Osteoblast (primary cell): ENCODE measurements at regions not wholly inside any gene's neighbourhood (a gene's known extent, or its start where the extent isn't known, plus 50 kb on each side); places are given as distances from the start of the nearest gene placed in this dataset.

ENCODE experiments used
- DNase-seq: peaks from one replicate; pipeline ENCODE4 v3.0.0; 2011; ENCODE audit warnings: low spot score, mixed read lengths; ENCODE audit not compliant: insufficient read length; ENCODE audit errors: missing footprints
- H2AFZ ChIP-seq: 2 replicates; pipeline ENCODE4 v1.6.0; 2011; ENCODE audit warnings: mild to moderate bottlenecking, low read length
- H3K27ac ChIP-seq: 2 replicates; pipeline ENCODE4 v1.5.1; 2011; ENCODE audit warnings: mild to moderate bottlenecking, low read depth, low read length, moderate library complexity
- H3K27me3 ChIP-seq: 2 replicates; pipeline ENCODE4 v1.6.0; 2012; ENCODE audit warnings: mild to moderate bottlenecking, control low read depth, inconsistent platforms, low read length, moderate library complexity; ENCODE audit not compliant: insufficient read depth
- H3K36me3 ChIP-seq: 2 replicates; pipeline ENCODE4 v1.5.1; 2011; ENCODE audit warnings: mild to moderate bottlenecking, low read length, control low read depth, moderate library complexity; ENCODE audit not compliant: insufficient read depth
- H3K4me1 ChIP-seq: 2 replicates; pipeline ENCODE4 v1.5.1; 2011; ENCODE audit warnings: mild to moderate bottlenecking, low read length, control low read depth, moderate library complexity; ENCODE audit not compliant: insufficient read depth
- H3K4me2 ChIP-seq: 2 replicates; pipeline ENCODE4 v1.6.0; 2011; ENCODE audit warnings: mild to moderate bottlenecking, low read length; ENCODE audit not compliant: insufficient read depth
- H3K4me3 ChIP-seq: fragments of 200-600 bp; sonication (generic); 3 replicates; pipeline ENCODE4 v1.5.1; 2012; ENCODE audit warnings: mild to moderate bottlenecking, low read length, inconsistent platforms; ENCODE audit not compliant: insufficient read depth
- H3K79me2 ChIP-seq: 2 replicates; pipeline ENCODE4 v1.6.0; 2012; ENCODE audit warnings: mild to moderate bottlenecking, low read length, control low read depth, inconsistent platforms; ENCODE audit not compliant: insufficient read depth
- H3K9me3 ChIP-seq: 2 replicates; pipeline ENCODE4 v1.5.1; 2011; ENCODE audit warnings: low read depth, low read length, control low read depth
- H4K20me1 ChIP-seq: 2 replicates; pipeline ENCODE4 v1.6.0; 2012; ENCODE audit warnings: mild to moderate bottlenecking, low read length, control low read depth; ENCODE audit not compliant: insufficient read depth
- TF ChIP-seq, protein P1 (sequence below): IDR thresholded peaks from 2 replicates; pipeline ENCODE4 v1.5.1; 2011; ENCODE audit warnings: mild to moderate bottlenecking, low read depth, low read length, moderate library complexity; ENCODE audit errors: extremely low read depth

DNA sequence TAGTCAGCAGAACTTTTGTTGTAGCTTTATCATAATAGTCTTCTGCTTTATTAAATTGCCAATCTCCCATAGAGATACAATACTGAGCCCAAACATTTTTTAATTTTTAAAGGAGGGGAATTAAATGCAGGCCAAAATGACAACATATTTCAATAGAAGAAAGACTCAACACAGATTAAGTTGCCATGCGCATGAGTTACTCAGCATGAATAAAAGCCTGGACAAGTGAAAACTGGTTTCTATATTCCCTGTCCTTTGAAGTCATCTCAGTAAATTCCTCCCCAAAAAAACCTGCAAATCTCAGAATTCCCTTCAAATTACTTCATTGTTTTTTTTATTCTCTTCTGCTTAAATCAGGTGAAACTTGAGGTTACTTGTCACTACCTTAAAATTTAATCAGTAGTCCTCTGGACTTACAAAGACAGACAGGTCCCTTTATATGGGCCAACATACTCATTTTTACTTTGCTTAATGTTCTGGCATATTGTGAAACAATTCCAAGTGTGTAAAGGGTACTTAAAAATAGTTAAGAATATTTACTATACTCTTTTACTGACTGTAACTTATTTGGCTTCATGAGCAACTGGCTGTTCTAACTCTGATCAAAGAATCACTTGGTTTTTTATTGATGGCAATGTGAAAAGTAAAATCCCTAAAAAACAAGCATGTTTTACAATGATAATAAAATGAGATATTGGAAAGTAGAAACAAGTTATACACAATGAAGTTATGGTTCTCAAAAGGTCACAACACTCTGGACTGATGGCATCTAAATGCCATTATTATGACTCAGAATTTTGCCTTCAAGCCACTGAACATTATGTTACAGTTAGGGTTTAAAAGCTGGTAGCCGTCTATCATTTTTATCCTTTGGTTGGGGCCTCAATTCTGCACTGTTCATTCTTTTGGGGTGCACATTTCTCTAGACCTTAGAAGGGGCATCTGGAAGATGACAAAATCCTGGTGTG lies 49.9 kb upstream of the COL21A1 start:
- H3K79me2 ChIP-seq, result no peaks in the 10 kb centered on the region
- H2AFZ ChIP-seq, result peak overlapping the region; percentile 18
- no peaks in the 10 kb centered on the region for H3K36me3 ChIP-seq
- H3K4me3 ChIP-seq, result no peak overlapping the region
- H3K27me3 ChIP-seq, result no peaks in the 10 kb centered on the region
- no peak overlapping the region for H3K4me2 ChIP-seq
- peaks cover 4% of the 10 kb centered on the region for H3K4me1 ChIP-seq
- no peaks in the 10 kb centered on the region for H4K20me1 ChIP-seq
- DNase-seq, result no peak
- H3K9me3 ChIP-seq, result no peaks in the 10 kb centered on the region
- H3K27ac ChIP-seq, result no peak overlapping the region
- TF ChIP-seq, protein P1, sequence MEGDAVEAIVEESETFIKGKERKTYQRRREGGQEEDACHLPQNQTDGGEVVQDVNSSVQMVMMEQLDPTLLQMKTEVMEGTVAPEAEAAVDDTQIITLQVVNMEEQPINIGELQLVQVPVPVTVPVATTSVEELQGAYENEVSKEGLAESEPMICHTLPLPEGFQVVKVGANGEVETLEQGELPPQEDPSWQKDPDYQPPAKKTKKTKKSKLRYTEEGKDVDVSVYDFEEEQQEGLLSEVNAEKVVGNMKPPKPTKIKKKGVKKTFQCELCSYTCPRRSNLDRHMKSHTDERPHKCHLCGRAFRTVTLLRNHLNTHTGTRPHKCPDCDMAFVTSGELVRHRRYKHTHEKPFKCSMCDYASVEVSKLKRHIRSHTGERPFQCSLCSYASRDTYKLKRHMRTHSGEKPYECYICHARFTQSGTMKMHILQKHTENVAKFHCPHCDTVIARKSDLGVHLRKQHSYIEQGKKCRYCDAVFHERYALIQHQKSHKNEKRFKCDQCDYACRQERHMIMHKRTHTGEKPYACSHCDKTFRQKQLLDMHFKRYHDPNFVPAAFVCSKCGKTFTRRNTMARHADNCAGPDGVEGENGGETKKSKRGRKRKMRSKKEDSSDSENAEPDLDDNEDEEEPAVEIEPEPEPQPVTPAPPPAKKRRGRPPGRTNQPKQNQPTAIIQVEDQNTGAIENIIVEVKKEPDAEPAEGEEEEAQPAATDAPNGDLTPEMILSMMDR, result no peak
